Choroid plexus epithelial cell (primary cell): ENCODE measurements at regions not wholly inside any gene's neighbourhood (a gene's known extent, or its start where the extent isn't known, plus 50 kb on each side); places are given as distances from the start of the nearest gene placed in this dataset.

Experiments
- DNase-seq: peaks from one replicate; pipeline ENCODE4 v3.0.0-alpha.2; 2010; ENCODE audit warnings: low read depth
- H3K4me3 ChIP-seq: 2 replicates; pipeline ENCODE4 v1.5.1; 2011; ENCODE audit warnings: low read depth, mild to moderate bottlenecking, control low read depth, low read length, moderate library complexity
- TF ChIP-seq, protein P1 (sequence below): conservative IDR thresholded peaks from 2 replicates; pipeline ENCODE4 v1.5.1; 2011; ENCODE audit warnings: low read depth, mild to moderate bottlenecking, control low read depth, inconsistent platforms, low read length, moderate library complexity

DNA sequence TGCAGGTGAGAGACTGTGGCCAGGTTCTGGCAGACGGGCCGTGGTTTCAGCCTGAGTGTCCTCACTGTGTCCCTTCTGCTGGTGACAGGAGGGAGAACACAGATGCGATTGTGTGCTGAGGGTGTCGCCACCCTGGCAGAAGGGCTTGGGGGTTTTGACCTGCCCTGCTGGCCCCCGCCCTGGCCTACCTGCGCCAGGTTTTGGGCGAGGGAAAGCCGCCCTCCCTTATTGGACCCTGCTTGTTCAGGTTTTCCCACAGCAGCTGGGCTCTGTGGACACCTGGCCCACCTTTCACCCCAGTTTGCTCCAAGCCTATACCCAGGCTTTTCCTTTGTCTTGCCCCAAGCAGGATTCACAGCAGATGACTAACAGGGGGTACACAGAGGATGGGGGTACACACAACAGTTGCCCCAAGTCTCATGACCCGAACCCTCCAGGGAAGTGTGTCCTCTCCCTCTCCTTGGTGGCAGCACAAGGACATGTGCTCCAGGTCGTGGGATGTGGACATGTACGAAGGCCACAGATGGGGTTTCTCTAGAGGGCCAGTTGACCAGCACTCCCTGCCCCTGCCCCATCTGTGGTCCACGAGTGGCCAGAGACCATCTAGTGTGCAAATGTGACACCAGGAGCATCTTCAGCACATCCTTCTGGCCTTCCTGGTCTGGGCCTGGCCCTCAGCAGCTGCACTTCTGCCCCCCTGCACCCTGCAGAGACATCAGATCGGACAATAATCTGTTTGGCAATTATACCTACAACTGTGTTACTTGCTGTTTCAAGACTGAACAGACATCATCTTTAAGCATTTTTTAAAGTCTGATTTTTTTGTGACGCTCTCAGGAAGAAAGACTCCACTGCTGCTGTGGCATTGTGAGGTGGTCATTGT, 265.8 kb upstream of the IRX4 start:
- DNase-seq: peak; percentile 13
- TF ChIP-seq, protein P1, sequence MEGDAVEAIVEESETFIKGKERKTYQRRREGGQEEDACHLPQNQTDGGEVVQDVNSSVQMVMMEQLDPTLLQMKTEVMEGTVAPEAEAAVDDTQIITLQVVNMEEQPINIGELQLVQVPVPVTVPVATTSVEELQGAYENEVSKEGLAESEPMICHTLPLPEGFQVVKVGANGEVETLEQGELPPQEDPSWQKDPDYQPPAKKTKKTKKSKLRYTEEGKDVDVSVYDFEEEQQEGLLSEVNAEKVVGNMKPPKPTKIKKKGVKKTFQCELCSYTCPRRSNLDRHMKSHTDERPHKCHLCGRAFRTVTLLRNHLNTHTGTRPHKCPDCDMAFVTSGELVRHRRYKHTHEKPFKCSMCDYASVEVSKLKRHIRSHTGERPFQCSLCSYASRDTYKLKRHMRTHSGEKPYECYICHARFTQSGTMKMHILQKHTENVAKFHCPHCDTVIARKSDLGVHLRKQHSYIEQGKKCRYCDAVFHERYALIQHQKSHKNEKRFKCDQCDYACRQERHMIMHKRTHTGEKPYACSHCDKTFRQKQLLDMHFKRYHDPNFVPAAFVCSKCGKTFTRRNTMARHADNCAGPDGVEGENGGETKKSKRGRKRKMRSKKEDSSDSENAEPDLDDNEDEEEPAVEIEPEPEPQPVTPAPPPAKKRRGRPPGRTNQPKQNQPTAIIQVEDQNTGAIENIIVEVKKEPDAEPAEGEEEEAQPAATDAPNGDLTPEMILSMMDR: no peak
- no peak overlapping the region for H3K4me3 ChIP-seq

DNA sequence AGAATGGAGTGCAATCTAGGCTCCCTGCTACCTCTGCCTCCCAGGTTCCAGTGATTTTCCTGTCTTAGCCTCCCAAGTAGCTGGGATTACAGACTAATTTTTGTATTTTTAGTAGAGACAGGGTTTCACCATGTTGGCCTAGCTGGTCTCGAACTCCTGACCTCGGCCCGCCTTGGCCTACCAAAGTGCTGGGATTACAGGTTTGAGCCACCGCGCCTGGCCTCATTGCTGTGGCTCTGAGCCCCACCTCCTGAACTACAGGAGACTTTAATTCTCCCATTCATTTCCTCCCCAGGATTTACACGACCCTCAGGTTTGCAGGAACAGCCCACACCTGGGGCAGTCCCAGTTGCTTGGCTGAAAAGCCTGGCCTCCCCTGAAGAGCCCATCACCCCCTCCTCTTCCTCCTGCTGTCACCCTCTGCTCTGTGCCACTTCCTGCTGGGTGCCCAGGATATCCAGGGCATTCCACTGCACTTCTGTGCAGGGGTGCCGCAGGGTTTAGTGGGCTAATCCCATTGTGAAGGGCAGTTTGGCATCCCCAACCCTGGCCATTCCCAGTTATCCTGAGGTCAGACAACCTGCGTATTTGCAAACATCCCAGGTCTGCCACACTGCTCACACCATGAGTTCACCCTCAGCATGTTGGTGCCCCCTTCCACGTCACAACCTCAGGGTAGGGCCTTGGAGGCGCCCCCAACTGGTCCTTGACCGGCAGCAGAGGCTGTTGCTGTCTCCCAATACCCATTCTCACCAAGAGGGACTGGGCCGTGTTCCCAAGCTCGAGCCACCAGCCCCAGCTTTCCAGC, 265.0 kb upstream of the IRX4 start:
- H3K4me3 ChIP-seq: no peak overlapping the region
- no peak for DNase-seq
- TF ChIP-seq, protein P1: no peak

DNA sequence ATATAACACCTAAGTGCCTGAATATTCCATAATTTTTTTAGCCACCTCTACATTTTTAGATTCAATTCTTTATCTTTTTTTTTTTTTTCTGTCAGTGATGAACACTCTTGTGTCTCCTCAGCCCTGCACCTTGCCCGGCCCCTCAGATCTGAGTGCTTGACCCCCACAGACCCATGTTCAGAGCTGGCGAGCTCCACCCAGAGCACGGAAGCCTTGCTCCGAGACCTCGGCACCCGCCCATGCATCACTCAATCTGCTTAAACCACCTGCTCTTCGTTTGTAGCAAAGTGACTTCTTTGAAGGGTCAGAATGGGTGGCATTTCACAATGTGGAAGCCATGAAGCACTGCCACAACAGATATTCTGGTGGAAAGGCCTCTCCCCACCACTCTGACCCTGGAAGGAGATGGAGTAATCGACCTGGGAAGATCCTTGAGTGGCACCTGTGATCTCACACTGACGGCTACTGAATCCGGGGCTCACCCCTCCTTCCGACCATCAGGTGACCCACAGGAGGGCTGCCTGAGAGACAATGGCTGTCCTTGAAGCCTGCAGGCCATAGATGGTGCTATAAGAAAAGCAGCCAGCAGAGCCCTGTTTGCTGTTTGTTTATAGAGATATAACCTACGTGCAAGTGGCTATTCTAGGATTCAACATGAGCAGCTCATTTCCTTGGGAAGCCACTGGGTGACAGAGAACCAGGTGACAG, 261.1 kb upstream of the IRX4 start:
- TF ChIP-seq, protein P1: no peak
- no peak for DNase-seq

DNA sequence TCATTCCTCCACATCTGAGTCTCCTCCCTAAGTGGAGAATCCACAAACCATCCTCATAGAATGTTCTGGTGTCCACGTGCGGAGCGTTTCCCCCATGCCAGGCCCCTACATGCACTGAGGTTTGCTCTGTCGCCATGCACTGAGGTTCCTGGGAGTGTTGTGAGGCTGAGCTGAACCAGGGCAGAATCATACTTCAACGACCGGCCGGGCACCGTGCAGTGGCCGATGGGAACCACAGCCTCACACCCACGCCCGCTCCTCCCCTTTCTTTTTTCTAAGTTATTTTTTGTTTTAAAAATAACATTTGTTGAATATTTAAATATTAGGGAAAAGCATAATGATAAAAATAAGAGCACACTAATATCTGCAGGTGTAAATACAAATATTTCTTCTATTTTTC, 260.4 kb upstream of the IRX4 start:
- TF ChIP-seq, protein P1: no peak
- DNase-seq: no peak
- no peak overlapping the region for H3K4me3 ChIP-seq

More for the DNA sequence above, 261.1 kb upstream of the IRX4 start:
- no peak overlapping the region for H3K4me3 ChIP-seq

DNA sequence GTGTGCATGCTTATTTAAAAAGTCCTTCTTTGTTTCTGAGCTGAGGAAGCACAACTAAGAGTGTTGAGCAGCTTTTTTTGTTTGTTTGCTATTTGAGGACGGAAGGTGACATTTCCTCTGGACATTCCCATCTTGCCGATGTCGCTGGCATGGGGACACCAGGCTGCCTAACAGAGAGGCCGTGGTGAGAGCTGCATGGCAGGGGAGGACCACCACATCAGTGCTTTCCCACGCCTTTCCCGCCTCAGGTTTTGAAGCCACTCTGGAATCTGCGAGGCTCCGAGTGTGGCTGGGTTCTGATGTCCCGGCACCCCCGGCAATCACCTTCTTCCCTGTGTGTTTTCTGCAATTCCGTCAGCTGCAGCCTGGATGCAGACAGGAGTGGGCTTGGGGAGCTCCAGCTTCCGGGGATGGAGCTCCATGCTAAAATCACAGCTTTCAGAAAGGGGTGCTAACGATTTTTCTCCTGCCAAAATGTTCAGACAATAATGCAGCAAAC, 259.8 kb upstream of the IRX4 start:
- TF ChIP-seq, protein P1: no peak
- no peak overlapping the region for H3K4me3 ChIP-seq
- DNase-seq: no peak

DNA sequence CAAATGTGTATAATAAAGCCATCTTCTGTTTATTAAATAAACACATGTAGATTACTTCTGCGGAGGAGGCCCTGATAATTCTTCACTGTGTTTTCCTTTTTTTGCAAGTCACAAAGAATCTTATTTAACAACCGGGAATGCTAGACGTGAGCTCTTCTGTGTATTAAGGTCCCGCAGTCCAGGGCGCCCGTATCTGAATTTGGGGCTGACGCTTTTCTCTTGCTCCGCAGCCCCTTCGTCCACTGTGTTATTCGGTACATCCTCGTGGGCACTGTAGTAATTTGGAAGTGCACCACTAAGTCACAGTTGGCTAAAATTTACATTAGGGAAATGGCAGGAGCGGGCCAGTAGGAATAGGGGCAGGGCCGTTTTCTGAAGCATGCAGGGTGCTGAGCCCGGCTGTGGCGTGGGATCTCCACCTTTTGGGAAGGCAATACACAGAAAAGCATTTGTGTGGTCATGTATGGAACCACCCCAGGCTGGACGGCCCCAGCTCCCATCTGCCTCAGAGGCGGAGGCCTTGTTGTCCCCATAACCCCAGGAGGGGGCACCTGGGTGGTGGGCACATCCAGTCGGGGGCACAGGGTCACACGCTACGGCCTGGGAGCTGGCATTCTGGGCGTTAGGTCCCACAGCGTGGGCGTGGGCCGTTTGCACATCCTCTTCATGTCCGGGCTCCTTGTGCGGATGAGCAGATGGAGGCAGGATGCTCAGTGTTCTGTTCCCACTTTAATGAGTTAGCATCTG, 258.7 kb upstream of the IRX4 start:
- TF ChIP-seq, protein P1: no peak
- DNase-seq: no peak
- no peak overlapping the region for H3K4me3 ChIP-seq
